MM.1S (cell line): ENCODE measurements at regions not wholly inside any gene's neighbourhood (a gene's known extent, or its start where the extent isn't known, plus 50 kb on each side); places are given as distances from the start of the nearest gene placed in this dataset.

ENCODE experiments used
- CTCF ChIP-seq: fragments of 300-600 bp; sonication (generic); IDR thresholded peaks from 2 replicates; pipeline ENCODE4 v1.5.1; 2016; ENCODE audit warnings: antibody characterized with exemption, low read length, mixed read lengths
- EZH2phosphoT487 ChIP-seq: fragments of 300-600 bp; sonication (generic); IDR thresholded peaks from 2 replicates; pipeline ENCODE4 v1.6.1; 2018; ENCODE audit warnings: antibody characterized with exemption, low read length

- TF ChIP-seq CTCF (no peak), EZH2phosphoT487 (no peak)
Observed at GRCh38 chr9:126084696-126085095, 241.9 kb upstream of the MVB12B start.
